Right lobe of liver (tissue), 6 donors: ENCODE measurements at regions not wholly inside any gene's neighbourhood (a gene's known extent, or its start where the extent isn't known, plus 50 kb on each side); places are given as distances from the start of the nearest gene placed in this dataset.

ENCODE experiments used
- ATAC-seq, 4 donors: fragments of 200-7000 bp; cut with Tn5 transposase; one replicate each; pipeline ENCODE4 v1.9.1; 2020; ENCODE audit warnings: mild to moderate bottlenecking in 4 of 4, moderate library complexity in 4 of 4
- DNase-seq, 3 donors: peaks; one replicate each; pipeline ENCODE4 v3.0.0-alpha.2; 2020
- H3K27ac ChIP-seq, 3 donors: fragments of 200-600 bp; one replicate each; pipeline ENCODE4 v1.8.0; 2022
- H3K27me3 ChIP-seq, 2 donors: fragments of 200-600 bp; one replicate each; pipeline ENCODE4 v1.8.0; 2022
- H3K36me3 ChIP-seq, 4 donors: fragments of 200-600 bp; sonication (generic) in 1 of 4; one replicate each; pipeline versions ENCODE4 v1.5.1 to v1.8.0; 2017 to 2022; ENCODE audit warnings: control low read depth in 1 of 4
- H3K4me1 ChIP-seq, 4 donors: fragments of 200-600 bp; sonication (generic) in 1 of 4; one replicate each; pipeline versions ENCODE4 v1.5.1 to v1.8.0; 2017 to 2022; ENCODE audit warnings: control low read depth in 1 of 4
- H3K4me3 ChIP-seq, 3 donors: fragments of 200-600 bp; one replicate each; pipeline ENCODE4 v1.8.0; 2022
- H3K9me3 ChIP-seq, 4 donors: fragments of 200-600 bp; sonication (generic) in 1 of 4; one replicate each; pipeline versions ENCODE4 v1.5.1 to v1.8.0; 2017 to 2022; ENCODE audit warnings: control low read depth in 1 of 4
- POLR2A ChIP-seq: fragments of 450-650 bp; IDR thresholded peaks from one replicate; pipeline ENCODE4 v1.6.1; 2017; ENCODE audit warnings: antibody characterized with exemption, mild to moderate bottlenecking
- WGBS: methylation state at CpG from one replicate; pipeline ENCODE4 v1.1.6; 2018; ENCODE audit warnings: low coverage, low lambda C conversion rate; ENCODE audit not compliant: insufficient coverage; ENCODE audit errors: missing lambda C conversion rate; 5-methylcytosine and 5-hydroxymethylcytosine counted together
- intact Hi-C, 2 donors: fragments of 100-400 bp; cut with DNase I; formaldehyde crosslinking; loops; one replicate each; pipeline versions ENCODE4 v1.11.2 to v1.14.1; 2022
- TF ChIP-seq, protein P1 (sequence below), 4 donors: fragments of 200-600 bp in 3 of 4; fragments of 450-650 bp in 1 of 4; IDR thresholded peaks; one replicate each; pipeline versions ENCODE4 v1.5.1 to v1.8.0; 2016 to 2022; ENCODE audit warnings: antibody characterized with exemption in 4 of 4, mild to moderate bottlenecking in 2 of 4
- donor health status: DM: no; HTN: yes; CAD: no.
- donor health status: DM: no; HTN: no; CAD: no.
- donor health status: DM: no; HTN: no; CAD: no.
- donor health status: DM: no; HTN: yes; CAD: no.
- donor health status: DM: no; HTN: yes; CAD: no.

- no peak for ATAC-seq
- no peak for DNase-seq
- H3K9me3 ChIP-seq = no peaks in the 10 kb centered on the region
- H3K4me3 ChIP-seq = no peak overlapping the region
- TF ChIP-seq POLR2A = no peak
- TF ChIP-seq, protein P1, sequence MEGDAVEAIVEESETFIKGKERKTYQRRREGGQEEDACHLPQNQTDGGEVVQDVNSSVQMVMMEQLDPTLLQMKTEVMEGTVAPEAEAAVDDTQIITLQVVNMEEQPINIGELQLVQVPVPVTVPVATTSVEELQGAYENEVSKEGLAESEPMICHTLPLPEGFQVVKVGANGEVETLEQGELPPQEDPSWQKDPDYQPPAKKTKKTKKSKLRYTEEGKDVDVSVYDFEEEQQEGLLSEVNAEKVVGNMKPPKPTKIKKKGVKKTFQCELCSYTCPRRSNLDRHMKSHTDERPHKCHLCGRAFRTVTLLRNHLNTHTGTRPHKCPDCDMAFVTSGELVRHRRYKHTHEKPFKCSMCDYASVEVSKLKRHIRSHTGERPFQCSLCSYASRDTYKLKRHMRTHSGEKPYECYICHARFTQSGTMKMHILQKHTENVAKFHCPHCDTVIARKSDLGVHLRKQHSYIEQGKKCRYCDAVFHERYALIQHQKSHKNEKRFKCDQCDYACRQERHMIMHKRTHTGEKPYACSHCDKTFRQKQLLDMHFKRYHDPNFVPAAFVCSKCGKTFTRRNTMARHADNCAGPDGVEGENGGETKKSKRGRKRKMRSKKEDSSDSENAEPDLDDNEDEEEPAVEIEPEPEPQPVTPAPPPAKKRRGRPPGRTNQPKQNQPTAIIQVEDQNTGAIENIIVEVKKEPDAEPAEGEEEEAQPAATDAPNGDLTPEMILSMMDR (IDR thresholded peaks at IDR 0.05) = no peak
- no peaks in the 10 kb centered on the region for H3K4me1 ChIP-seq
- 49% methylated on average over 5 of the region's 5 CpGs for WGBS
- H3K36me3 ChIP-seq = no peaks in the 10 kb centered on the region
- intact Hi-C loops = no loop called here
- H3K27me3 ChIP-seq = no peaks in the 10 kb centered on the region
- H3K27ac ChIP-seq = no peak overlapping the region
These were observed 841.5 kb upstream of the FANCL start for GRCh38 chr2:59082657-59083056.

- Histone ChIP-seq H3K4me1 (no peaks in the 10 kb centered on the region), H3K27ac (no peak overlapping the region), H3K9me3 (no peaks in the 10 kb centered on the region), H3K27me3 (no peaks in the 10 kb centered on the region), H3K36me3 (no peaks in the 10 kb centered on the region), H3K4me3 (no peak overlapping the region)
- TF ChIP-seq POLR2A = no peak
- TF ChIP-seq, protein P1 (IDR thresholded peaks at IDR 0.05) = no peak
- WGBS = 70% methylated on average over 4 of the region's 4 CpGs
- DNase-seq (no peak), ATAC-seq (no peak)
- intact Hi-C loops = no loop called here
These were observed 839.5 kb upstream of the FANCL start for GRCh38 chr2:59080451-59081181.

- no peak for ATAC-seq
- no peak for TF ChIP-seq POLR2A
- TF ChIP-seq, protein P1 (IDR thresholded peaks at IDR 0.05) = no peak
- Histone ChIP-seq H3K4me3 (no peak overlapping the region), H3K4me1 (no peaks in the 10 kb centered on the region), H3K27me3 (no peaks in the 10 kb centered on the region), H3K27ac (no peak overlapping the region), H3K36me3 (no peaks in the 10 kb centered on the region), H3K9me3 (no peaks in the 10 kb centered on the region)
- intact Hi-C loops = no loop called here
- 63% methylated on average over 6 of the region's 6 CpGs for WGBS
- DNase-seq = no peak
These were observed 836.9 kb upstream of the FANCL start for GRCh38 chr2:59077981-59078531.

GRCh38 chr2:59077026-59077725 lies 836.1 kb upstream of the FANCL start:
- DNase-seq (no peak), ATAC-seq (no peak)
- no peaks in the 10 kb centered on the region for H3K4me1 ChIP-seq
- no peak overlapping the region for H3K27ac ChIP-seq
- no peaks in the 10 kb centered on the region for H3K9me3 ChIP-seq
- H3K4me3 ChIP-seq = no peak overlapping the region
- no peak for TF ChIP-seq POLR2A
- TF ChIP-seq, protein P1 (IDR thresholded peaks at IDR 0.05) = no peak
- intact Hi-C loops = no loop called here
- no peaks in the 10 kb centered on the region for H3K27me3 ChIP-seq
- H3K36me3 ChIP-seq = no peaks in the 10 kb centered on the region
- WGBS = 58% methylated on average over 6 of the region's 6 CpGs
